Hepatocyte (in vitro differentiated cells): ENCODE measurements at regions not wholly inside any gene's neighbourhood (a gene's known extent, or its start where the extent isn't known, plus 50 kb on each side); places are given as distances from the start of the nearest gene placed in this dataset.

Experiments
- DNase-seq: peaks from one replicate; pipeline ENCODE4 v3.0.0-alpha.2; 2016; ENCODE audit warnings: low spot score
- H2AFZ ChIP-seq: fragments of 200-600 bp; sonication (generic); 2 replicates; pipeline ENCODE4 v1.6.0; 2016; ENCODE audit warnings: antibody characterized with exemption, mild to moderate bottlenecking
- H3K27ac ChIP-seq: fragments of 200-600 bp; sonication (generic); 2 replicates; pipeline ENCODE4 v1.5.1; 2016; ENCODE audit warnings: mild to moderate bottlenecking
- H3K27me3 ChIP-seq: fragments of 200-600 bp; sonication (generic); 2 replicates; pipeline ENCODE4 v1.6.1; 2016
- H3K36me3 ChIP-seq: fragments of 200-600 bp; sonication (generic); replicated peaks from 2 replicates; pipeline ENCODE4 v1.5.1; 2016; ENCODE audit warnings: low read depth; ENCODE audit not compliant: insufficient read depth
- H3K4me1 ChIP-seq: fragments of 200-600 bp; sonication (generic); 2 replicates; pipeline ENCODE4 v1.5.1; 2016; ENCODE audit warnings: mild to moderate bottlenecking, moderate library complexity; ENCODE audit not compliant: insufficient read depth
- H3K4me2 ChIP-seq: fragments of 200-600 bp; sonication (generic); 2 replicates; pipeline ENCODE4 v1.6.0; 2016
- H3K4me3 ChIP-seq: fragments of 200-600 bp; sonication (generic); 2 replicates; pipeline ENCODE4 v1.5.1; 2016; ENCODE audit warnings: mild to moderate bottlenecking
- H3K79me2 ChIP-seq: fragments of 200-600 bp; sonication (generic); 2 replicates; pipeline ENCODE4 v1.6.0; 2017; ENCODE audit warnings: mild to moderate bottlenecking
- H3K9me2 ChIP-seq: fragments of 200-600 bp; sonication (generic); replicated peaks from 2 replicates; pipeline ENCODE4 v1.6.0; 2017; ENCODE audit warnings: mild to moderate bottlenecking; ENCODE audit not compliant: insufficient read depth
- H3K9me3 ChIP-seq: fragments of 200-600 bp; sonication (generic); 2 replicates; pipeline ENCODE4 v1.5.1; 2016; ENCODE audit warnings: low read depth, mild to moderate bottlenecking
- H4K20me1 ChIP-seq: fragments of 200-600 bp; sonication (generic); 2 replicates; pipeline ENCODE4 v1.6.0; 2016; ENCODE audit warnings: mild to moderate bottlenecking; ENCODE audit not compliant: insufficient read depth, poor library complexity, severe bottlenecking
- EZH2 ChIP-seq: fragments of 200-600 bp; sonication (generic); IDR thresholded peaks from 2 replicates; pipeline ENCODE4 v1.6.1; 2016; ENCODE audit warnings: antibody characterized with exemption, mild to moderate bottlenecking, borderline replicate concordance
- EZH2phosphoT487 ChIP-seq: fragments of 200-600 bp; sonication (generic); IDR thresholded peaks from one replicate; pipeline ENCODE4 v1.6.1; 2018; ENCODE audit warnings: antibody characterized with exemption, mild to moderate bottlenecking, low read depth, moderate library complexity; ENCODE audit not compliant: unreplicated experiment, severe bottlenecking
- WGBS: methylation state at CpG from one replicate; pipeline ENCODE4 v1.1.6; 2016; ENCODE audit warnings: low lambda C conversion rate; ENCODE audit errors: missing lambda C conversion rate; 5-methylcytosine and 5-hydroxymethylcytosine counted together
- TF ChIP-seq, protein P1 (sequence below): fragments of 200-600 bp; sonication (generic); IDR thresholded peaks from 2 replicates; pipeline ENCODE4 v1.5.1; 2016; ENCODE audit warnings: antibody characterized with exemption, mild to moderate bottlenecking; ENCODE audit not compliant: poor library complexity

DNA sequence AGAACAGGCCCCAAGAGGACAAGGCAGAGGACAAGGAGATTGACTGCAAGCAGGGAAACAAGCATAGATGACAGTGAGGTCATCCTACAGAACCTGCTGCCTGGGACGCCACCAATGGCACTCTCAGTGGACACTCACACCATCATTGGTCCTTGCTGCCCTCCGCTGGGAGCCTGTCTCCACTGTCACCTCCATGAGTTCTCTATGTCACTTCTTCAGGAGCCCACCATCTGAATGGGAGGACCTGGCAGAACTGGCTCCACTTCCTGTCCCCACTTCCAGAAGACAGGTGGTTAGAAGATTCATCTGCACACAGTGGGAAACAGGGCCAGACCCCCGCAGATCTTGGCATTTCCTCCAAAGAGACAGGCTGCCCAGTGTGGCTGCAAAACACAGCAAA lies 188.9 kb downstream of the HSD17B3 start:
- Histone ChIP-seq H4K20me1 (no peaks in the 10 kb centered on the region), H3K4me2 (no peak overlapping the region), H3K4me3 (no peak overlapping the region), H3K36me3 (no peaks in the 10 kb centered on the region), H3K9me3 (no peaks in the 10 kb centered on the region), H3K79me2 (no peaks in the 10 kb centered on the region), H3K9me2 (no peaks in the 10 kb centered on the region), H3K27ac (no peak overlapping the region), H3K4me1 (peaks cover 18% of the 10 kb centered on the region), H2AFZ (no peak overlapping the region), H3K27me3 (no peaks in the 10 kb centered on the region)
- no peak for TF ChIP-seq EZH2phosphoT487
- TF ChIP-seq, protein P1, sequence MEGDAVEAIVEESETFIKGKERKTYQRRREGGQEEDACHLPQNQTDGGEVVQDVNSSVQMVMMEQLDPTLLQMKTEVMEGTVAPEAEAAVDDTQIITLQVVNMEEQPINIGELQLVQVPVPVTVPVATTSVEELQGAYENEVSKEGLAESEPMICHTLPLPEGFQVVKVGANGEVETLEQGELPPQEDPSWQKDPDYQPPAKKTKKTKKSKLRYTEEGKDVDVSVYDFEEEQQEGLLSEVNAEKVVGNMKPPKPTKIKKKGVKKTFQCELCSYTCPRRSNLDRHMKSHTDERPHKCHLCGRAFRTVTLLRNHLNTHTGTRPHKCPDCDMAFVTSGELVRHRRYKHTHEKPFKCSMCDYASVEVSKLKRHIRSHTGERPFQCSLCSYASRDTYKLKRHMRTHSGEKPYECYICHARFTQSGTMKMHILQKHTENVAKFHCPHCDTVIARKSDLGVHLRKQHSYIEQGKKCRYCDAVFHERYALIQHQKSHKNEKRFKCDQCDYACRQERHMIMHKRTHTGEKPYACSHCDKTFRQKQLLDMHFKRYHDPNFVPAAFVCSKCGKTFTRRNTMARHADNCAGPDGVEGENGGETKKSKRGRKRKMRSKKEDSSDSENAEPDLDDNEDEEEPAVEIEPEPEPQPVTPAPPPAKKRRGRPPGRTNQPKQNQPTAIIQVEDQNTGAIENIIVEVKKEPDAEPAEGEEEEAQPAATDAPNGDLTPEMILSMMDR = no peak
- no peak for TF ChIP-seq EZH2
- WGBS = 96% methylated on average over 3 of the region's 3 CpGs
- no peak for DNase-seq

DNA sequence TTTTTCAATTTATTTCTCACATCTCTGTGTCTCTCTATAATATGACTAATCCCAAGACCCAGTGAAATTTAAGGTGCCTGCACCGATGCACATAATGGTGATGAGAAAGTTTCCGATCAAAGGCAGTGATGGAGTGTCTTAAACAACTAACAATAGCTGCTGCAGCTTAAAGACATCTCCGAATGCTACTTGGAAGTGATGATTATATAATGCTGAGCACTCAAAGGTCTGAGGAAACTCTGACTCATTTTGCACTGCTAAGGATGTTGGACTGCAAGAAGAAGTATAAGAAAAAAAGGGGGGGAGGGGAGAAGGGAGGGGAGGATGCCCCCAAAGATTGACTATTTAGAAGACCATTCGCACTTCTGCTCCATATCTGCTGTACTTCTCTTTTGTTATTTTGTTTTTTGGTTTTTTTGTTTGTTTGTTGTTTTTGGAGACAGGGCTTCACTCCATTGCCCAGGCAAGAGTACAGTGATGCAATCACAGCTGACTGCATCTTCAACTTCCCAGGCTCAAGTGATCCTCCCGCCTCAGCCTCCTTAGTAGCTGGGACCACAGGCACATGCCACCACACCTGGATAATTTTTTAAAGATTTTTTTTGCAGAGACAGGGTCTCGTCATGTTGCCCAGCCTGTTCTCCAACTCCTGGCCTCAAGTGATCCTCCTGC lies 192.2 kb downstream of the HSD17B3 start:
- no peak for DNase-seq
- no peaks in the 10 kb centered on the region for H3K36me3 ChIP-seq

DNA sequence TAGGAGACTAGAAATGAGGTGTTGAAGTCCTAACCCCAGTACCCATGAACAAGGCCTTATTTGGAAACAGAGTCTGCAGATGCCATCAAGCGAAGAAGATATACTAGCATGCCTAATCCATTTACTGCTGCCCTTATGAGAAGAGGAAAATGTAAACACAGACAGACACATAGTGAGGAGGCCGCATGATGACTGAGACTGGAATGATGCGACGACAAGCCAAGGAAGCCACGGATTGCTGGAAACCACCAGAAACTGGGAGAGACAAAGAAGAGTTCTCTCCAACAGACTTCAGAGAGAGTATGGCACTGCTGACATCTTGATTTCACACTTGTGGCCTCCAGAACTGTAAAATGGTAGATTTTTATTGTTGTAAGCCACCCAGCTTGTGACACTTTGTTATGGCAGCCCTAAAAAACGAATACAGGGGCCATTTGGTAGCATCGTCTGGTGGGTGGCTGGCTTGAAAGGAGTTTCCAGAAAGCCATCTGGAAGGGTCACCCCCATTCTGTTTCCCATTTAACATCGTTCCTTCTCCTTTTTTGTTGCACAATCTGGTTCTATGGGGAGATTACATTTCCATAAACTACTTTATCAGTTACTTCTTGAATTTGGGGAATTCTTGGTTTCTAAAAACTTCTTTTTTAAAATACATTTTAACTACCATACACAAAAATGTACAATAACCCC lies 193.1 kb downstream of the HSD17B3 start:
- H3K27ac ChIP-seq = no peak overlapping the region
- DNase-seq = no peak
- no peaks in the 10 kb centered on the region for H3K79me2 ChIP-seq
- no peaks in the 10 kb centered on the region for H4K20me1 ChIP-seq
- H3K36me3 ChIP-seq = no peaks in the 10 kb centered on the region
- no peak overlapping the region for H3K4me3 ChIP-seq
- 80% methylated on average over 8 of the region's 8 CpGs for WGBS
- H2AFZ ChIP-seq = no peak overlapping the region
- H3K4me2 ChIP-seq = no peak overlapping the region
- H3K9me2 ChIP-seq = no peaks in the 10 kb centered on the region
- H3K27me3 ChIP-seq = no peaks in the 10 kb centered on the region
- TF ChIP-seq EZH2phosphoT487 = no peak
- TF ChIP-seq, protein P1 = no peak
- no peak for TF ChIP-seq EZH2
- no peaks in the 10 kb centered on the region for H3K4me1 ChIP-seq
- no peaks in the 10 kb centered on the region for H3K9me3 ChIP-seq

More for the DNA sequence above, 192.2 kb downstream of the HSD17B3 start:
- Histone ChIP-seq H3K27me3 (no peaks in the 10 kb centered on the region), H3K4me2 (no peak overlapping the region), H3K9me2 (no peaks in the 10 kb centered on the region), H2AFZ (no peak overlapping the region), H3K79me2 (no peaks in the 10 kb centered on the region), H3K9me3 (no peaks in the 10 kb centered on the region), H4K20me1 (no peaks in the 10 kb centered on the region), H3K4me1 (no peaks in the 10 kb centered on the region), H3K4me3 (no peak overlapping the region), H3K27ac (no peak overlapping the region)
- 84% methylated on average over 6 of the region's 6 CpGs for WGBS
- TF ChIP-seq, protein P1 = no peak
- TF ChIP-seq EZH2 (no peak), EZH2phosphoT487 (no peak)
